Astrocyte (in vitro differentiated cells and primary cell): ENCODE measurements at regions not wholly inside any gene's neighbourhood (a gene's known extent, or its start where the extent isn't known, plus 50 kb on each side); places are given as distances from the start of the nearest gene placed in this dataset.
A peak's percentile ranks its signal among the peaks of the same experiment; 100 is the strongest.

Experiments
- DNase-seq: peaks from one replicate; pipeline ENCODE4 v3.0.0-alpha.2; 2010; ENCODE audit warnings: low read depth
- FAIRE-seq: peaks from 2 replicates; lab custom pipeline; 2011; peaks lifted over from hg19 to GRCh38; lab: Jason Lieb, UNC
- H2AFZ ChIP-seq: 2 replicates; pipeline ENCODE4 v1.6.0; 2012; ENCODE audit warnings: low read depth, low read length, inconsistent platforms
- H3K27ac ChIP-seq: 2 replicates; pipeline ENCODE4 v1.5.1; 2011; ENCODE audit warnings: low read depth, low read length, inconsistent platforms
- H3K27me3 ChIP-seq: 2 replicates; pipeline ENCODE4 v1.6.0; 2011; ENCODE audit warnings: low read length, inconsistent platforms; ENCODE audit not compliant: insufficient read depth
- H3K36me3 ChIP-seq: 2 replicates; pipeline ENCODE4 v1.5.1; 2011; ENCODE audit warnings: low read length, inconsistent platforms; ENCODE audit not compliant: insufficient read depth
- H3K4me1 ChIP-seq: 2 replicates; pipeline ENCODE4 v1.5.1; 2011; ENCODE audit warnings: low read length, inconsistent platforms; ENCODE audit not compliant: insufficient read depth
- H3K4me2 ChIP-seq: 2 replicates; pipeline ENCODE4 v1.6.0; 2012; ENCODE audit warnings: low read length, inconsistent platforms
- H3K4me3 ChIP-seq: 2 replicates; pipeline ENCODE4 v1.5.1; 2011; ENCODE audit warnings: low read depth, mild to moderate bottlenecking, low read length, inconsistent platforms; ENCODE audit not compliant: insufficient read depth
- H3K79me2 ChIP-seq: 2 replicates; pipeline ENCODE4 v1.6.0; 2012; ENCODE audit warnings: mild to moderate bottlenecking, low read length, inconsistent platforms; ENCODE audit not compliant: insufficient read depth
- H3K9ac ChIP-seq: 2 replicates; pipeline ENCODE4 v1.6.0; 2012; ENCODE audit warnings: mild to moderate bottlenecking, low read length, inconsistent platforms
- H3K9me3 ChIP-seq: 2 replicates; pipeline ENCODE4 v1.5.1; 2012; ENCODE audit warnings: low read depth, mild to moderate bottlenecking, low read length, inconsistent platforms; ENCODE audit not compliant: insufficient read depth
- H4K20me1 ChIP-seq: 2 replicates; pipeline ENCODE4 v1.6.0; 2012; ENCODE audit warnings: low read length, inconsistent platforms; ENCODE audit not compliant: insufficient read depth
- H3K27ac Mint-ChIP-seq: one replicate; pipeline ENCODE4 v1.8.0; 2021; ENCODE audit warnings: mild to moderate bottlenecking, mixed read lengths; ENCODE audit not compliant: unreplicated experiment
- H3K27me3 Mint-ChIP-seq: one replicate; pipeline ENCODE4 v1.8.0; 2021; ENCODE audit warnings: low read depth, mixed read lengths; ENCODE audit not compliant: unreplicated experiment
- H3K36me3 Mint-ChIP-seq: one replicate; pipeline ENCODE4 v1.8.0; 2021; ENCODE audit warnings: low read depth, mixed read lengths; ENCODE audit not compliant: unreplicated experiment
- H3K4me1 Mint-ChIP-seq: one replicate; pipeline ENCODE4 v1.8.0; 2021; ENCODE audit warnings: low read depth, mixed read lengths; ENCODE audit not compliant: unreplicated experiment
- H3K4me3 Mint-ChIP-seq: one replicate; pipeline ENCODE4 v1.8.0; 2021; ENCODE audit warnings: mild to moderate bottlenecking, moderate library complexity, mixed read lengths; ENCODE audit not compliant: unreplicated experiment
- H3K9me3 Mint-ChIP-seq: one replicate; pipeline ENCODE4 v1.8.0; 2021; ENCODE audit warnings: mild to moderate bottlenecking, mixed read lengths; ENCODE audit not compliant: unreplicated experiment
- CTCF ChIP-seq: IDR thresholded peaks from 2 replicates; pipeline ENCODE4 v1.5.1; 2011; ENCODE audit warnings: low read depth, mild to moderate bottlenecking, inconsistent platforms, low read length, moderate library complexity; ENCODE audit not compliant: insufficient read depth
- EZH2 ChIP-seq: IDR thresholded peaks from 2 replicates; pipeline ENCODE4 v1.6.1; 2012; ENCODE audit warnings: mild to moderate bottlenecking, low read length, inconsistent platforms; ENCODE audit not compliant: insufficient read depth

DNA sequence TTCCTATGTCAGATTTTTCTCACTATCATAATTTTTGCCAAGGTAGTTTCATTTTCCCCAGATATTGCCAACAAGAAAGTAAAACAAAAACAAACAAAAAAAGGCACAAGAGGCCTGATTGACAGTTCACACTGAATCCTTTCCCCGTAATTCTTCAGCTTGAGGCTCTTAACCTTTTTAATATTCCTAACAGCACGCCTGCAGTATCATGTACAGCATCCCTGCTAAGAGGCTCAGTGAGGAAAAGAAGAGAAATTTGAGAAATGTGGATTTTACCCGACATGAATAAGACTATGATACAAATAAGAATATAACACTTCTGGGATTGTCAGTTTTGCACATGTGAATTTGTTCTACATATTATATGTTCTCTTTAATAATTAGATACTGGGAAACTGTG lies 182.4 kb upstream of the CDK1 start:
- Histone ChIP-seq H3K4me3 (no peak overlapping the region), H3K4me2 (no peak overlapping the region), H3K9ac (no peak overlapping the region), H3K79me2 (no peaks in the 10 kb centered on the region), H2AFZ (no peak overlapping the region), H3K36me3 (no peaks in the 10 kb centered on the region), H3K27ac (no peak overlapping the region), H3K9me3 (no peaks in the 10 kb centered on the region), H3K27me3 (no peaks in the 10 kb centered on the region), H3K4me1 (no peaks in the 10 kb centered on the region), H4K20me1 (no peaks in the 10 kb centered on the region)
- Mint-ChIP-seq H3K4me1 (peaks cover 3% of the 10 kb centered on the region), H3K27ac (no peak overlapping the region), H3K36me3 (peaks cover 2% of the 10 kb centered on the region), H3K9me3 (no peaks in the 10 kb centered on the region), H3K4me3 (no peak overlapping the region), H3K27me3 (no peaks in the 10 kb centered on the region)
- DNase-seq = no peak
- FAIRE-seq = no peak
- TF ChIP-seq EZH2 (no peak), CTCF (no peak)

- H3K27me3 ChIP-seq = no peaks in the 10 kb centered on the region
- H2AFZ ChIP-seq = no peak overlapping the region
- no peaks in the 10 kb centered on the region for H4K20me1 ChIP-seq
- DNase-seq (peak; percentile 23), FAIRE-seq (no peak)
- Mint-ChIP-seq H3K4me3 (no peak overlapping the region), H3K27me3 (no peaks in the 10 kb centered on the region), H3K9me3 (no peaks in the 10 kb centered on the region), H3K4me1 (peaks cover 3% of the 10 kb centered on the region), H3K27ac (no peak overlapping the region), H3K36me3 (peaks cover 2% of the 10 kb centered on the region)
- H3K79me2 ChIP-seq = no peaks in the 10 kb centered on the region
- no peak overlapping the region for H3K27ac ChIP-seq
- H3K4me1 ChIP-seq = no peaks in the 10 kb centered on the region
- no peak overlapping the region for H3K4me3 ChIP-seq
- no peaks in the 10 kb centered on the region for H3K36me3 ChIP-seq
- no peaks in the 10 kb centered on the region for H3K9me3 ChIP-seq
- H3K4me2 ChIP-seq = no peak overlapping the region
- peak; percentile 14 for TF ChIP-seq CTCF
- no peak for TF ChIP-seq EZH2
- H3K9ac ChIP-seq = no peak overlapping the region
Observed at GRCh38 chr10:60594476-60595051, 183.7 kb upstream of the CDK1 start.

- Mint-ChIP-seq H3K4me3 (no peak overlapping the region), H3K36me3 (peaks cover 2% of the 10 kb centered on the region), H3K27me3 (no peaks in the 10 kb centered on the region), H3K9me3 (no peaks in the 10 kb centered on the region), H3K27ac (no peak overlapping the region), H3K4me1 (peaks cover 3% of the 10 kb centered on the region)
- no peaks in the 10 kb centered on the region for H3K79me2 ChIP-seq
- H3K27ac ChIP-seq = no peak overlapping the region
- H3K36me3 ChIP-seq = no peaks in the 10 kb centered on the region
- H3K4me1 ChIP-seq = no peaks in the 10 kb centered on the region
- no peaks in the 10 kb centered on the region for H3K9me3 ChIP-seq
- TF ChIP-seq EZH2 (no peak), CTCF (no peak)
- FAIRE-seq (no peak), DNase-seq (no peak)
- H4K20me1 ChIP-seq = no peaks in the 10 kb centered on the region
- H3K27me3 ChIP-seq = no peaks in the 10 kb centered on the region
- no peak overlapping the region for H3K4me2 ChIP-seq
- no peak overlapping the region for H2AFZ ChIP-seq
- no peak overlapping the region for H3K4me3 ChIP-seq
- H3K9ac ChIP-seq = no peak overlapping the region
Observed at GRCh38 chr10:60591119-60591518, 187.2 kb upstream of the CDK1 start.
